ENCODE measurements at regions not wholly inside any gene's neighbourhood (a gene's known extent, or its start where the extent isn't known, plus 50 kb on each side); places are given as distances from the start of the nearest gene placed in this dataset.
"Not testable (repeated sequence)": the region's sequence is repeated elsewhere in the genome, so short reads cannot be mapped to it uniquely, and the experiment has no call there.

- no peak for DNase-seq
These were observed 472.2 kb upstream of the DPPA4 start for GRCh38 chr3:109809513-109809912.

- DNase-seq: no peak
These were observed 480.7 kb upstream of the DPPA4 start for GRCh38 chr3:109818081-109818480.

GRCh38 chr3:109819734-109820133 lies 482.4 kb upstream of the DPPA4 start:
- DNase-seq: no peak

GRCh38 chr3:109825971-109826810 lies 488.8 kb upstream of the DPPA4 start:
- no peak for DNase-seq

- no peak for DNase-seq
These were observed 494.1 kb upstream of the DPPA4 start for GRCh38 chr3:109831403-109831802.

- DNase-seq: no peak
These were observed 498.6 kb upstream of the DPPA4 start for GRCh38 chr3:109835958-109836357.

GRCh38 chr3:109851854-109852253 lies 514.5 kb upstream of the DPPA4 start:
- no peak for DNase-seq

- DNase-seq: no peak
These were observed 514.9 kb upstream of the DPPA4 start for GRCh38 chr3:109852283-109852682.

- DNase-seq: no peak
These were observed 515.9 kb upstream of the DPPA4 start for GRCh38 chr3:109853077-109853731.

- no peak for DNase-seq
These were observed 526.4 kb upstream of the DPPA4 start for GRCh38 chr3:109863701-109864100.

- DNase-seq: no peak
These were observed 527.1 kb upstream of the DPPA4 start for GRCh38 chr3:109864452-109864851.

- no peak for DNase-seq
These were observed 532.2 kb upstream of the DPPA4 start for GRCh38 chr3:109869586-109869985.

GRCh38 chr3:109874896-109875708 lies 537.8 kb upstream of the DPPA4 start:
- no peak for DNase-seq

GRCh38 chr3:109877616-109878015 lies 540.3 kb upstream of the DPPA4 start:
- not testable (repeated sequence) for DNase-seq

GRCh38 chr3:109882144-109882543 lies 544.8 kb upstream of the DPPA4 start:
- DNase-seq: no peak

- DNase-seq: no peak
These were observed 549.9 kb upstream of the DPPA4 start for GRCh38 chr3:109887293-109887692.

GRCh38 chr3:109888026-109888425 lies 550.7 kb upstream of the DPPA4 start:
- no peak for DNase-seq

- DNase-seq: no peak
These were observed 560.4 kb upstream of the DPPA4 start for GRCh38 chr3:109897734-109898133.

GRCh38 chr3:109899925-109900324 lies 562.6 kb upstream of the DPPA4 start:
- no peak for DNase-seq

GRCh38 chr3:109900783-109901182 lies 563.4 kb upstream of the DPPA4 start:
- no peak for DNase-seq

GRCh38 chr3:109902549-109902948 lies 565.2 kb upstream of the DPPA4 start:
- DNase-seq: no peak

- DNase-seq: no peak
These were observed 565.8 kb upstream of the DPPA4 start for GRCh38 chr3:109903100-109903499.

- peak; percentile 7 for DNase-seq
These were observed 573.4 kb upstream of the DPPA4 start for GRCh38 chr3:109910772-109911171.

- DNase-seq: no peak
These were observed 581.4 kb upstream of the DPPA4 start for GRCh38 chr3:109918740-109919139.
